ENCODE measurements at regions not wholly inside any gene's neighbourhood (a gene's known extent, or its start where the extent isn't known, plus 50 kb on each side); places are given as distances from the start of the nearest gene placed in this dataset.
A peak's percentile ranks its signal among the peaks of the same experiment; 100 is the strongest.

GRCh38 chr2:13542061-13542460, 825.3 kb downstream of the TRIB2 start:
- no peak for FAIRE-seq
- Histone ChIP-seq H3K27ac (ENCODE audit: low read depth in 1 of 3, low read length in 2 of 3) (no peak overlapping the region), H3K9me3 (ENCODE audit: control insufficient read depth in 2 of 2, insufficient read depth in 1 of 2, low read depth in 1 of 2, low read length in 1 of 2) (no peaks in the 10 kb centered on the region), H3K4me1 (ENCODE audit: control insufficient read depth in 3 of 3, insufficient read depth in 2 of 3, low read depth in 1 of 3, low read length in 2 of 3) (peaks cover 0 to 2% (median 0%) of the 10 kb centered on the region in 3 donors), H3K36me3 (ENCODE audit: control insufficient read depth in 3 of 3, insufficient read depth in 2 of 3, low read depth in 1 of 3, low read length in 3 of 3) (no peaks in the 10 kb centered on the region), H3K4me3 (ENCODE audit: low read depth in 1 of 3, low read length in 3 of 3) (no peak overlapping the region), H3K27me3 (ENCODE audit: control insufficient read depth in 3 of 3, insufficient read depth in 3 of 3, low read length in 3 of 3) (no peaks in the 10 kb centered on the region)
- 67 to 80% (median 77%) methylated on average over 6 of the region's 6 CpGs for WGBS, 3 donors
- no peak for DNase-seq

GRCh38 chr2:13542642-13543041, 825.9 kb downstream of the TRIB2 start:
- Histone ChIP-seq H3K4me1 (ENCODE audit: control insufficient read depth in 3 of 3, insufficient read depth in 2 of 3, low read depth in 1 of 3, low read length in 2 of 3) (peaks cover 0 to 2% (median 0%) of the 10 kb centered on the region in 3 donors), H3K27ac (ENCODE audit: low read depth in 1 of 3, low read length in 2 of 3) (no peak overlapping the region), H3K36me3 (ENCODE audit: control insufficient read depth in 3 of 3, insufficient read depth in 2 of 3, low read depth in 1 of 3, low read length in 3 of 3) (no peaks in the 10 kb centered on the region), H3K9me3 (ENCODE audit: control insufficient read depth in 2 of 2, insufficient read depth in 1 of 2, low read depth in 1 of 2, low read length in 1 of 2) (no peaks in the 10 kb centered on the region), H3K4me3 (ENCODE audit: low read depth in 1 of 3, low read length in 3 of 3) (no peak overlapping the region), H3K27me3 (ENCODE audit: control insufficient read depth in 3 of 3, insufficient read depth in 3 of 3, low read length in 3 of 3) (no peaks in the 10 kb centered on the region)
- 85 to 92% (median 86%) methylated on average over 5 of the region's 5 CpGs for WGBS, 3 donors
- DNase-seq (no peak), FAIRE-seq (no peak)

- no peaks in the 10 kb centered on the region for H3K27me3 ChIP-seq (ENCODE audit: control insufficient read depth in 3 of 3, insufficient read depth in 3 of 3, low read length in 3 of 3)
- H3K4me3 ChIP-seq (ENCODE audit: low read depth in 1 of 3, low read length in 3 of 3), result no peak overlapping the region
- H3K9me3 ChIP-seq (ENCODE audit: control insufficient read depth in 2 of 2, insufficient read depth in 1 of 2, low read depth in 1 of 2, low read length in 1 of 2), result no peaks in the 10 kb centered on the region
- DNase-seq, result no peak
- H3K36me3 ChIP-seq (ENCODE audit: control insufficient read depth in 3 of 3, insufficient read depth in 2 of 3, low read depth in 1 of 3, low read length in 3 of 3), result no peaks in the 10 kb centered on the region
- no peaks in the 10 kb centered on the region for H3K4me1 ChIP-seq (ENCODE audit: control insufficient read depth in 3 of 3, insufficient read depth in 2 of 3, low read depth in 1 of 3, low read length in 2 of 3)
- no peak overlapping the region for H3K27ac ChIP-seq (ENCODE audit: low read depth in 1 of 3, low read length in 2 of 3)
- WGBS, 3 donors, result 76 to 89% (median 77%) methylated on average over 1 of the region's 1 CpG
- FAIRE-seq, result no peak
Observed at GRCh38 chr2:13543550-13543949, 826.8 kb downstream of the TRIB2 start.

GRCh38 chr2:13545320-13545719, 828.6 kb downstream of the TRIB2 start:
- FAIRE-seq, result no peak

GRCh38 chr2:13546131-13546530, 829.4 kb downstream of the TRIB2 start:
- no peaks in the 10 kb centered on the region for H3K4me1 ChIP-seq (ENCODE audit: control insufficient read depth in 3 of 3, insufficient read depth in 2 of 3, low read depth in 1 of 3, low read length in 2 of 3)
- WGBS, 3 donors, result 76 to 87% (median 84%) methylated on average over 1 of the region's 1 CpG
- no peak overlapping the region for H3K4me3 ChIP-seq (ENCODE audit: low read depth in 1 of 3, low read length in 3 of 3)
- H3K36me3 ChIP-seq (ENCODE audit: control insufficient read depth in 3 of 3, insufficient read depth in 2 of 3, low read depth in 1 of 3, low read length in 3 of 3), result no peaks in the 10 kb centered on the region
- DNase-seq, result no peak
- no peaks in the 10 kb centered on the region for H3K9me3 ChIP-seq (ENCODE audit: control insufficient read depth in 2 of 2, insufficient read depth in 1 of 2, low read depth in 1 of 2, low read length in 1 of 2)
- FAIRE-seq, result no peak
- no peak overlapping the region for H3K27ac ChIP-seq (ENCODE audit: low read depth in 1 of 3, low read length in 2 of 3)
- H3K27me3 ChIP-seq (ENCODE audit: control insufficient read depth in 3 of 3, insufficient read depth in 3 of 3, low read length in 3 of 3), result no peaks in the 10 kb centered on the region

More at GRCh38 chr2:13545320-13545719, 828.6 kb downstream of the TRIB2 start:
- H3K27me3 ChIP-seq (ENCODE audit: control insufficient read depth in 3 of 3, insufficient read depth in 3 of 3, low read length in 3 of 3), result no peaks in the 10 kb centered on the region
- H3K4me1 ChIP-seq (ENCODE audit: control insufficient read depth in 3 of 3, insufficient read depth in 2 of 3, low read depth in 1 of 3, low read length in 2 of 3), result no peaks in the 10 kb centered on the region
- DNase-seq, result no peak
- 39 to 53% (median 46%) methylated on average over 2 of the region's 2 CpGs for WGBS, 3 donors
- H3K9me3 ChIP-seq (ENCODE audit: control insufficient read depth in 2 of 2, insufficient read depth in 1 of 2, low read depth in 1 of 2, low read length in 1 of 2), result no peaks in the 10 kb centered on the region
- H3K4me3 ChIP-seq (ENCODE audit: low read depth in 1 of 3, low read length in 3 of 3), result no peak overlapping the region
- no peaks in the 10 kb centered on the region for H3K36me3 ChIP-seq (ENCODE audit: control insufficient read depth in 3 of 3, insufficient read depth in 2 of 3, low read depth in 1 of 3, low read length in 3 of 3)
- H3K27ac ChIP-seq (ENCODE audit: low read depth in 1 of 3, low read length in 2 of 3), result no peak overlapping the region

- no peaks in the 10 kb centered on the region for H3K4me1 ChIP-seq (ENCODE audit: control insufficient read depth in 3 of 3, insufficient read depth in 2 of 3, low read depth in 1 of 3, low read length in 2 of 3)
- no peak overlapping the region for H3K4me3 ChIP-seq (ENCODE audit: low read depth in 1 of 3, low read length in 3 of 3)
- whole genome bisulfite sequencing, 3 donors, result 62 to 82% (median 78%) methylated on average over 6 of the region's 6 CpGs
- FAIRE-seq (no peak), DNase-seq (no peak)
- H3K36me3 ChIP-seq (ENCODE audit: control insufficient read depth in 3 of 3, insufficient read depth in 2 of 3, low read depth in 1 of 3, low read length in 3 of 3), result no peaks in the 10 kb centered on the region
- no peaks in the 10 kb centered on the region for H3K9me3 ChIP-seq (ENCODE audit: control insufficient read depth in 2 of 2, insufficient read depth in 1 of 2, low read depth in 1 of 2, low read length in 1 of 2)
- no peaks in the 10 kb centered on the region for H3K27me3 ChIP-seq (ENCODE audit: control insufficient read depth in 3 of 3, insufficient read depth in 3 of 3, low read length in 3 of 3)
- no peak overlapping the region for H3K27ac ChIP-seq (ENCODE audit: low read depth in 1 of 3, low read length in 2 of 3)
Observed at GRCh38 chr2:13550285-13551231, 833.8 kb downstream of the TRIB2 start.

- DNase-seq (peak; percentile 6 to 81), FAIRE-seq (no peak)
- 18 to 63% (median 38%) methylated on average over 3 of the region's 3 CpGs for WGBS, 3 donors
Observed at GRCh38 chr2:13558368-13558767, 841.6 kb downstream of the TRIB2 start.

GRCh38 chr2:13560322-13560721, 843.6 kb downstream of the TRIB2 start:
- no peak overlapping the region for H3K27ac ChIP-seq (ENCODE audit: low read depth in 1 of 3, low read length in 2 of 3)
- H3K36me3 ChIP-seq (ENCODE audit: control insufficient read depth in 3 of 3, insufficient read depth in 2 of 3, low read depth in 1 of 3, low read length in 3 of 3), result no peaks in the 10 kb centered on the region
- DNase-seq, result no peak
- H3K4me3 ChIP-seq (ENCODE audit: low read depth in 1 of 3, low read length in 3 of 3), result no peak overlapping the region
- H3K9me3 ChIP-seq (ENCODE audit: control insufficient read depth in 2 of 2, insufficient read depth in 1 of 2, low read depth in 1 of 2, low read length in 1 of 2), result peaks cover 0 to 6% of the 10 kb centered on the region in 2 donors
- H3K4me1 ChIP-seq (ENCODE audit: control insufficient read depth in 3 of 3, insufficient read depth in 2 of 3, low read depth in 1 of 3, low read length in 2 of 3), result peaks cover 0 to 10% (median 0%) of the 10 kb centered on the region in 3 donors
- H3K27me3 ChIP-seq (ENCODE audit: control insufficient read depth in 3 of 3, insufficient read depth in 3 of 3, low read length in 3 of 3), result no peaks in the 10 kb centered on the region
- no peak for FAIRE-seq

More at GRCh38 chr2:13558368-13558767, 841.6 kb downstream of the TRIB2 start:
- Histone ChIP-seq H3K36me3 (ENCODE audit: control insufficient read depth in 3 of 3, insufficient read depth in 2 of 3, low read depth in 1 of 3, low read length in 3 of 3) (no peaks in the 10 kb centered on the region), H3K4me3 (ENCODE audit: low read depth in 1 of 3, low read length in 3 of 3) (no peak overlapping the region), H3K4me1 (ENCODE audit: control insufficient read depth in 3 of 3, insufficient read depth in 2 of 3, low read depth in 1 of 3, low read length in 2 of 3) (peaks cover 0 to 10% (median 0%) of the 10 kb centered on the region in 3 donors), H3K9me3 (ENCODE audit: control insufficient read depth in 2 of 2, insufficient read depth in 1 of 2, low read depth in 1 of 2, low read length in 1 of 2) (peaks cover 0 to 5% of the 10 kb centered on the region in 2 donors), H3K27ac (ENCODE audit: low read depth in 1 of 3, low read length in 2 of 3) (peak overlapping the region in 1 of 3 donors; percentile 70), H3K27me3 (ENCODE audit: control insufficient read depth in 3 of 3, insufficient read depth in 3 of 3, low read length in 3 of 3) (no peaks in the 10 kb centered on the region)
